KMS-11 (cell line): ENCODE measurements at regions not wholly inside any gene's neighbourhood (a gene's known extent, or its start where the extent isn't known, plus 50 kb on each side); places are given as distances from the start of the nearest gene placed in this dataset.
A peak's percentile ranks its signal among the peaks of the same experiment; 100 is the strongest.

Experiments used
- H2AFZ ChIP-seq: fragments of 200-600 bp; sonication (generic); 2 replicates; pipeline ENCODE4 v1.6.1; 2016; ENCODE audit warnings: antibody characterized with exemption, mixed run types, low read depth
- H3K27ac ChIP-seq: fragments of 200-600 bp; sonication (generic); 2 replicates; pipeline ENCODE4 v1.6.1; 2016; ENCODE audit warnings: mild to moderate bottlenecking, mixed run types
- H3K27me3 ChIP-seq: fragments of 200-600 bp; sonication (generic); 2 replicates; pipeline ENCODE4 v1.6.1; 2017; ENCODE audit warnings: mild to moderate bottlenecking, low read depth, mixed run types, moderate library complexity; ENCODE audit not compliant: insufficient read depth
- H3K36me3 ChIP-seq: fragments of 200-600 bp; sonication (generic); 2 replicates; pipeline ENCODE4 v1.6.1; 2017; ENCODE audit warnings: mild to moderate bottlenecking, mixed run types; ENCODE audit not compliant: insufficient read depth
- H3K4me1 ChIP-seq: fragments of 200-600 bp; sonication (generic); 2 replicates; pipeline ENCODE4 v1.6.1; 2016; ENCODE audit warnings: mild to moderate bottlenecking, low read depth, mixed run types; ENCODE audit not compliant: poor library complexity, severe bottlenecking
- H3K4me2 ChIP-seq: fragments of 200-600 bp; sonication (generic); 2 replicates; pipeline ENCODE4 v1.7.0; 2016; ENCODE audit warnings: mild to moderate bottlenecking, mixed run types
- H3K4me3 ChIP-seq: fragments of 200-600 bp; sonication (generic); IDR thresholded peaks from 2 replicates; pipeline ENCODE4 v1.6.1; 2017; ENCODE audit warnings: low read depth, low read length, mixed read lengths; ENCODE audit not compliant: insufficient read depth
- H3K79me2 ChIP-seq: fragments of 200-600 bp; sonication (generic); 2 replicates; pipeline ENCODE4 v1.6.1; 2016; ENCODE audit warnings: low read depth, mixed run types; ENCODE audit not compliant: insufficient read depth
- H3K9ac ChIP-seq: fragments of 200-600 bp; sonication (generic); 2 replicates; pipeline ENCODE4 v1.6.1; 2016; ENCODE audit warnings: mild to moderate bottlenecking, mixed run types
- H4K20me1 ChIP-seq: fragments of 200-600 bp; sonication (generic); 2 replicates; pipeline ENCODE4 v1.6.1; 2016; ENCODE audit warnings: mild to moderate bottlenecking, mixed run types; ENCODE audit not compliant: insufficient read depth
- TF ChIP-seq, protein P1 (sequence below): fragments of 200-600 bp; sonication (generic); conservative IDR thresholded peaks from 2 replicates; pipeline ENCODE4 v1.6.1; 2017; ENCODE audit warnings: low read depth, mild to moderate bottlenecking, antibody characterized with exemption, low read length, moderate library complexity, mixed read lengths

DNA sequence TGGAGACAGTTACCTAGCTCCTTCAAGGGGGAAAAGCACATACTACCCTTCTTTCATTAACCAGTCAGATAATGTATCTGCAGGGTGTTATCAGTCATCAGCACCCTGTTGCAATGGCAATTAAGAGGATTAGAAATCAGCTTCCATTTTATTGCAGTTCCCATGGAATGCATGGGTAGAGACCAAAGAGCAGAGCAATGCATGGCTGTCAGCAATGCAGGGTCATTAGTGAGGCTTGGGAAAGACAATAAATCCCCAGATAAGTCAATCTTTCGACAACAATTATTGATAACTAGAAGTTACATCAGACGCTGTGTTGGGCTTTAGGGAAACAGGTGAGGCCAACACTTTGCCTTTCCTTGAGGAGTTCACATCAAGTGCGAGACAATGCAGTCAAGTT lies 150.9 kb downstream of the MAFB start:
- no peak overlapping the region for H3K4me3 ChIP-seq
- TF ChIP-seq, protein P1, sequence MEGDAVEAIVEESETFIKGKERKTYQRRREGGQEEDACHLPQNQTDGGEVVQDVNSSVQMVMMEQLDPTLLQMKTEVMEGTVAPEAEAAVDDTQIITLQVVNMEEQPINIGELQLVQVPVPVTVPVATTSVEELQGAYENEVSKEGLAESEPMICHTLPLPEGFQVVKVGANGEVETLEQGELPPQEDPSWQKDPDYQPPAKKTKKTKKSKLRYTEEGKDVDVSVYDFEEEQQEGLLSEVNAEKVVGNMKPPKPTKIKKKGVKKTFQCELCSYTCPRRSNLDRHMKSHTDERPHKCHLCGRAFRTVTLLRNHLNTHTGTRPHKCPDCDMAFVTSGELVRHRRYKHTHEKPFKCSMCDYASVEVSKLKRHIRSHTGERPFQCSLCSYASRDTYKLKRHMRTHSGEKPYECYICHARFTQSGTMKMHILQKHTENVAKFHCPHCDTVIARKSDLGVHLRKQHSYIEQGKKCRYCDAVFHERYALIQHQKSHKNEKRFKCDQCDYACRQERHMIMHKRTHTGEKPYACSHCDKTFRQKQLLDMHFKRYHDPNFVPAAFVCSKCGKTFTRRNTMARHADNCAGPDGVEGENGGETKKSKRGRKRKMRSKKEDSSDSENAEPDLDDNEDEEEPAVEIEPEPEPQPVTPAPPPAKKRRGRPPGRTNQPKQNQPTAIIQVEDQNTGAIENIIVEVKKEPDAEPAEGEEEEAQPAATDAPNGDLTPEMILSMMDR: no peak
- H3K9ac ChIP-seq: no peak overlapping the region
- H4K20me1 ChIP-seq: no peaks in the 10 kb centered on the region
- no peaks in the 10 kb centered on the region for H3K27me3 ChIP-seq
- no peaks in the 10 kb centered on the region for H3K36me3 ChIP-seq
- H3K27ac ChIP-seq: no peak overlapping the region
- no peaks in the 10 kb centered on the region for H3K4me1 ChIP-seq
- H3K79me2 ChIP-seq: no peaks in the 10 kb centered on the region
- no peak overlapping the region for H3K4me2 ChIP-seq
- no peak overlapping the region for H2AFZ ChIP-seq

- no peak overlapping the region for H3K27ac ChIP-seq
- TF ChIP-seq, protein P1: no peak
- no peak overlapping the region for H3K9ac ChIP-seq
Measured at GRCh38 chr20:40536808-40537207, 152.2 kb downstream of the MAFB start.

DNA sequence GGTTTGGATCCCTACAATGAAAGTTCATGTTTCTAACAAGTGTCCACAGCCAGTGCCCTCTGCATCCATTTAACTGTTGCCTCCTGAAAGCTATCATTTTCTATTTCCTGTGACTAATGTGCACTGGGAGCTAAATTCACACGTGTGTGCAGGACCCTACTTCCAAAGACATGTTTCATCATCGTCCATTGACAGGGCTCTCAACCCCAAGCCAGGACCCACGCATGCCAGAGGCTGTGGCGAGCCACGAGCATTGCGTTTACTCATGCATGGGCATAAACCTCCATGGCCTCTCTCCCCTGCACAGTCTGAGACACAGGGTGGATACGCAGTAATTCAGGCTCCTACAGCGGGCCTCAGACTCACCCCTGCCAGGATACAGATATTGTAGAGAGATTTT lies 153.2 kb downstream of the MAFB start:
- no peak overlapping the region for H2AFZ ChIP-seq

More at GRCh38 chr20:40536808-40537207, 152.2 kb downstream of the MAFB start:
- Histone ChIP-seq H4K20me1 (no peaks in the 10 kb centered on the region), H3K36me3 (no peaks in the 10 kb centered on the region), H3K27me3 (no peaks in the 10 kb centered on the region), H3K4me2 (no peak overlapping the region), H3K79me2 (no peaks in the 10 kb centered on the region), H3K4me3 (no peak overlapping the region), H2AFZ (no peak overlapping the region), H3K4me1 (no peaks in the 10 kb centered on the region)

GRCh38 chr20:40532103-40532502 lies 156.9 kb downstream of the MAFB start:
- no peak overlapping the region for H3K27ac ChIP-seq
- TF ChIP-seq, protein P1: peak; percentile 85
- H3K9ac ChIP-seq: no peak overlapping the region
- no peak overlapping the region for H3K4me2 ChIP-seq
- H4K20me1 ChIP-seq: no peaks in the 10 kb centered on the region
- no peak overlapping the region for H2AFZ ChIP-seq
- no peaks in the 10 kb centered on the region for H3K79me2 ChIP-seq
- no peaks in the 10 kb centered on the region for H3K4me1 ChIP-seq
- H3K27me3 ChIP-seq: no peaks in the 10 kb centered on the region
- no peaks in the 10 kb centered on the region for H3K36me3 ChIP-seq
- no peak overlapping the region for H3K4me3 ChIP-seq

More for the DNA sequence above, 153.2 kb downstream of the MAFB start:
- Histone ChIP-seq H3K36me3 (no peaks in the 10 kb centered on the region), H3K4me3 (no peak overlapping the region), H3K9ac (no peak overlapping the region), H4K20me1 (no peaks in the 10 kb centered on the region), H3K27ac (no peak overlapping the region), H3K27me3 (no peaks in the 10 kb centered on the region), H3K4me2 (no peak overlapping the region), H3K4me1 (no peaks in the 10 kb centered on the region), H3K79me2 (no peaks in the 10 kb centered on the region)
- TF ChIP-seq, protein P1: no peak
